DOHH2 (cell line): ENCODE measurements at regions not wholly inside any gene's neighbourhood (a gene's known extent, or its start where the extent isn't known, plus 50 kb on each side); places are given as distances from the start of the nearest gene placed in this dataset.

Experiments used
- H3F3A ChIP-seq: fragments of 200-600 bp; sonication (generic), shearing (Covaris generic); 2 replicates; pipeline ENCODE4 v1.6.0; 2016; ENCODE audit warnings: antibody characterized with exemption, mild to moderate bottlenecking; ENCODE audit not compliant: control insufficient read depth, insufficient read depth
- H3K27ac ChIP-seq: fragments of 200-600 bp; sonication (generic); 2 replicates; pipeline ENCODE4 v1.5.1; 2014; ENCODE audit warnings: low read depth, mild to moderate bottlenecking, low read length, moderate library complexity
- H3K27me3 ChIP-seq: fragments of 200-600 bp; sonication (generic); 2 replicates; pipeline ENCODE4 v1.6.1; 2014; ENCODE audit warnings: mild to moderate bottlenecking, low read length, mixed read lengths; ENCODE audit not compliant: control insufficient read depth
- H3K36me3 ChIP-seq: fragments of 200-600 bp; sonication (generic); 2 replicates; pipeline ENCODE4 v1.6.1; 2014; ENCODE audit warnings: mild to moderate bottlenecking, low read length, moderate library complexity, mixed read lengths; ENCODE audit not compliant: control insufficient read depth
- H3K4me1 ChIP-seq: fragments of 200-600 bp; sonication (generic); 2 replicates; pipeline ENCODE4 v1.6.1; 2014; ENCODE audit warnings: mild to moderate bottlenecking, low read length, mixed read lengths; ENCODE audit not compliant: control insufficient read depth
- H3K4me2 ChIP-seq: fragments of 200-600 bp; sonication (generic); 2 replicates; pipeline ENCODE4 v1.6.0; 2014; ENCODE audit warnings: mild to moderate bottlenecking, low read length, moderate library complexity
- H3K4me3 ChIP-seq: fragments of 200-600 bp; sonication (generic); 2 replicates; pipeline ENCODE4 v1.5.1; 2014; ENCODE audit warnings: mild to moderate bottlenecking, low read length, mixed read lengths
- H3K79me2 ChIP-seq: fragments of 200-600 bp; sonication (generic); 2 replicates; pipeline ENCODE4 v1.6.1; 2014; ENCODE audit warnings: mild to moderate bottlenecking, low read length, mixed read lengths; ENCODE audit not compliant: control insufficient read depth
- H3K9me2 ChIP-seq: fragments of 200-600 bp; sonication (generic); replicated peaks from 2 replicates; pipeline ENCODE4 v1.6.1; 2014; ENCODE audit warnings: mild to moderate bottlenecking, low read length, mixed read lengths; ENCODE audit not compliant: control insufficient read depth
- H3K9me3 ChIP-seq: fragments of 200-600 bp; sonication (generic); 2 replicates; pipeline ENCODE4 v1.6.1; 2014; ENCODE audit warnings: antibody characterized with exemption, low read length, mixed read lengths; ENCODE audit not compliant: control insufficient read depth, insufficient read depth
- H4K20me1 ChIP-seq: fragments of 200-600 bp; sonication (generic); 2 replicates; pipeline ENCODE4 v1.6.0; 2014; ENCODE audit warnings: low read depth, mild to moderate bottlenecking, antibody characterized with exemption, low read length, moderate library complexity; ENCODE audit not compliant: control insufficient read depth, insufficient read depth
- EZH2phosphoT487 ChIP-seq: fragments of 200-600 bp; sonication (generic); IDR thresholded peaks from 2 replicates; pipeline ENCODE4 v1.6.1; 2017; ENCODE audit warnings: borderline replicate concordance, mild to moderate bottlenecking, antibody characterized with exemption, low read length, moderate library complexity, mixed read lengths
- TF ChIP-seq, protein P1 (sequence below): fragments of 200-600 bp; sonication (generic); IDR thresholded peaks from one replicate; pipeline ENCODE4 v1.5.1; 2014; ENCODE audit warnings: antibody characterized with exemption, mild to moderate bottlenecking, low read depth, low read length; ENCODE audit not compliant: poor library complexity, severe bottlenecking

DNA sequence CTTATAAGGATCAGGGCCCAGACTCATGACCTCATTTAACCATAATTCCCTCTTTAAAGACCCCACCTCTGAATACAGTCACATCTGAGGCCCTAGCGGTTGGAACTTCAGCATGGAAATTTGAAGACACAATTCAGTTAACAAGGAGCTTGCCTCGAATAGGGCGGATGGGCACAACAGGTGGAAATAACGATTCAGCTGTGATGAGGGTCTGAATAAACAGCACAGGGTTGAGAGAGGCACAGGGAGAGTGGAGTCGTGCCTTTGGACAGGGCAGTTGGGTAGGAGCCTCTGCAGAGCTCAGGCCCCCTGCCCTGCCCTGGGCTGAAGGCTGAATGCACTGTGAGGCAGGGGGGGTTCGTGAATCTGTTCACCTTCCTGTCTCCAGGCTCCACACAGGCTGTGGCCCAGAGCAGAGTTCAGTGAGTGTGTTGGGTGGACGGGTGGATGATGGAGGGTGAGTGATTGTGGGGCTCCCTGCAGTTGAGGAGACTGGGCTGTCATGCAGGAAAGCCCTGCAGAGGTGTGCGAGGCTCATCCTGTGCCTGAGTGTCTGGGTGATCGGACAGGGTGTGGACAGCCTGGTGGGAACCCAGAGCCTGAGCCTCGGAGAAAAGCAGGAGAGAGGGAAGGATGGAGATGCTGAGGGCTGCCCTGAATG is 243.1 kb downstream of the FOXD2 start:
- Histone ChIP-seq H3K4me3 (no peak overlapping the region), H3K79me2 (no peaks in the 10 kb centered on the region), H3K9me2 (no peaks in the 10 kb centered on the region), H3F3A (no peaks in the 10 kb centered on the region), H3K4me2 (no peak overlapping the region), H3K4me1 (no peaks in the 10 kb centered on the region), H3K27me3 (no peaks in the 10 kb centered on the region; the same call in 1 of the 2 replicates), H3K27ac (no peak overlapping the region), H4K20me1 (no peaks in the 10 kb centered on the region), H3K9me3 (no peaks in the 10 kb centered on the region), H3K36me3 (no peaks in the 10 kb centered on the region)
- TF ChIP-seq EZH2phosphoT487 = no peak
- TF ChIP-seq, protein P1, sequence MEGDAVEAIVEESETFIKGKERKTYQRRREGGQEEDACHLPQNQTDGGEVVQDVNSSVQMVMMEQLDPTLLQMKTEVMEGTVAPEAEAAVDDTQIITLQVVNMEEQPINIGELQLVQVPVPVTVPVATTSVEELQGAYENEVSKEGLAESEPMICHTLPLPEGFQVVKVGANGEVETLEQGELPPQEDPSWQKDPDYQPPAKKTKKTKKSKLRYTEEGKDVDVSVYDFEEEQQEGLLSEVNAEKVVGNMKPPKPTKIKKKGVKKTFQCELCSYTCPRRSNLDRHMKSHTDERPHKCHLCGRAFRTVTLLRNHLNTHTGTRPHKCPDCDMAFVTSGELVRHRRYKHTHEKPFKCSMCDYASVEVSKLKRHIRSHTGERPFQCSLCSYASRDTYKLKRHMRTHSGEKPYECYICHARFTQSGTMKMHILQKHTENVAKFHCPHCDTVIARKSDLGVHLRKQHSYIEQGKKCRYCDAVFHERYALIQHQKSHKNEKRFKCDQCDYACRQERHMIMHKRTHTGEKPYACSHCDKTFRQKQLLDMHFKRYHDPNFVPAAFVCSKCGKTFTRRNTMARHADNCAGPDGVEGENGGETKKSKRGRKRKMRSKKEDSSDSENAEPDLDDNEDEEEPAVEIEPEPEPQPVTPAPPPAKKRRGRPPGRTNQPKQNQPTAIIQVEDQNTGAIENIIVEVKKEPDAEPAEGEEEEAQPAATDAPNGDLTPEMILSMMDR = no peak

DNA sequence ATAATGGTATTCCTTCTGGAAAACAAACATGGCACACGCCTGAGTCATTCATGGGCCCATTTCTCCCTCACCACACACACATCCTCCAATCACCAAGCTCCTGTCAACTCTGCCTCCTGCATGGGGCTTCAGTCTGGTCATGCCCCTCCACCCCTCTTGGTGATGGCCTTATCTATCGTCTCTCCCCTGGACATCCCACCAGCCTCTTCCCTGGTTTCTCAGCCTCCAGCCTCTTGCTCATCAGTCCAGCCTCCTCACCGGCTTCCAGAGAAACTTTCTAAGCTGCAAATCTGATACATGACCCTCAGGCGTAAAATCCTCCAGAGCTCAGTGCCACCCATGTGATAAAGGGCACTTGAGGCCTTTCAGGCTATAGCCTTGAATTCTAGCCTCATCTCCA is 243.9 kb downstream of the FOXD2 start:
- Histone ChIP-seq H4K20me1 (no peaks in the 10 kb centered on the region), H3K27ac (no peak overlapping the region), H3F3A (no peaks in the 10 kb centered on the region), H3K9me2 (no peaks in the 10 kb centered on the region), H3K4me3 (no peak overlapping the region), H3K79me2 (no peaks in the 10 kb centered on the region), H3K27me3 (peaks cover 6% of the 10 kb centered on the region; the same call in 1 of the 2 replicates), H3K36me3 (no peaks in the 10 kb centered on the region), H3K4me2 (no peak overlapping the region), H3K9me3 (no peaks in the 10 kb centered on the region), H3K4me1 (no peaks in the 10 kb centered on the region)
- no peak for TF ChIP-seq EZH2phosphoT487
- TF ChIP-seq, protein P1 = no peak

DNA sequence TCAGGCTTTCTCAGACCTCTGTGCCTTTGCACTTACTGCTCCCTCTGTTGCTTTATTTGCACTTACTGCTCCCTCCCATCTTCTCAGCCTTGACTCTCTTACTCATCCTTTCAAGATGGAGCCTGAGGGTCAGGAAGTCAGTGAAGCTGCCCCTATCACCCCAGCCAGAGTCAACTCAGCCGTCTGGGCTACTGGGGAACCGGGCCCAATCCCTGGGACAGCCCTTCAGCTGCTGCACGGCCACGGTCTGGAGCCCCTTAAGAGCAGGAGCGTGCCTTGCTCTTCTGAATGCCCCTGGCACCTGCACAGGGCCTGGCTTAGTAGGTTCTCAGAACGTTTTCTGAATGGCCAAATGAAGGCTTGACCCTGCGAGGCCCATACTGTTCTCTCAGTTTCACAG is 244.4 kb downstream of the FOXD2 start:
- Histone ChIP-seq H4K20me1 (no peaks in the 10 kb centered on the region), H3K36me3 (no peaks in the 10 kb centered on the region), H3K4me2 (no peak overlapping the region), H3K27ac (no peak overlapping the region), H3K79me2 (no peaks in the 10 kb centered on the region), H3K4me3 (no peak overlapping the region), H3K9me3 (no peaks in the 10 kb centered on the region), H3K27me3 (peaks cover 9% of the 10 kb centered on the region; the same call in 1 of the 2 replicates), H3K4me1 (no peaks in the 10 kb centered on the region), H3K9me2 (no peaks in the 10 kb centered on the region), H3F3A (no peaks in the 10 kb centered on the region)
- TF ChIP-seq, protein P1 = no peak
- no peak for TF ChIP-seq EZH2phosphoT487
